H1 (cell line): ENCODE measurements at regions not wholly inside any gene's neighbourhood (a gene's known extent, or its start where the extent isn't known, plus 50 kb on each side); places are given as distances from the start of the nearest gene placed in this dataset.
"Not testable (repeated sequence)": the region's sequence is repeated elsewhere in the genome, so short reads cannot be mapped to it uniquely, and the experiment has no call there.

Source experiments
- CTCF ChIA-PET: fragments of 300-600 bp; sonication (Branson Sonifier 250); formaldehyde crosslinking; loops from one replicate; lab custom pipeline; 2021; ENCODE audit not compliant: partially characterized antibody; lab: Charles Lee
- POLR2A ChIA-PET: fragments of 300-600 bp; sonication (Branson Sonifier 250); formaldehyde crosslinking; loops from one replicate; lab custom pipeline; 2021; ENCODE audit warnings: inconsistent platforms; ENCODE audit not compliant: partially characterized antibody; lab: Charles Lee
- DNase-seq, 2 experiments: peaks; one replicate each; pipeline versions ENCODE4 v3.0.0 to v3.0.0-alpha.2; 2010 to 2022; ENCODE audit warnings: low spot score in 2 of 2, low read depth in 1 of 2, mixed read lengths in 1 of 2
- FAIRE-seq: peaks from 2 replicates; lab custom pipeline; 2011; peaks lifted over from hg19 to GRCh38; lab: Jason Lieb, UNC
- H2AFZ ChIP-seq: 2 replicates; pipeline ENCODE4 v1.8.1; 2012; ENCODE audit warnings: low read length, inconsistent platforms
- H2AK5ac ChIP-seq: 2 replicates; pipeline ENCODE4 v1.6.1; 2013; ENCODE audit warnings: low read depth, low read length
- H2BK120ac ChIP-seq: replicated peaks from 2 replicates; pipeline ENCODE3; 2013; ENCODE audit warnings: low read depth, low read length, inconsistent platforms
- H2BK12ac ChIP-seq: 2 replicates; pipeline ENCODE4 v1.6.1; 2013; ENCODE audit warnings: low read depth, low read length
- H2BK15ac ChIP-seq: 2 replicates; pipeline ENCODE4 v1.6.1; 2013; ENCODE audit warnings: low read length
- H2BK20ac ChIP-seq: 2 replicates; pipeline ENCODE4 v1.6.1; 2013; ENCODE audit warnings: low read length
- H2BK5ac ChIP-seq: 2 replicates; pipeline ENCODE4 v1.6.1; 2013; ENCODE audit warnings: low read depth, low read length
- H3K14ac ChIP-seq: 2 replicates; pipeline ENCODE4 v1.6.1; 2013; ENCODE audit warnings: inconsistent platforms; ENCODE audit not compliant: insufficient read length
- H3K18ac ChIP-seq: 2 replicates; pipeline ENCODE4 v1.6.1; 2013; ENCODE audit warnings: low read length; ENCODE audit errors: extremely low read depth
- H3K23ac ChIP-seq: 2 replicates; pipeline ENCODE4 v1.6.1; 2013; ENCODE audit warnings: inconsistent platforms; ENCODE audit not compliant: insufficient read length
- H3K23me2 ChIP-seq: 2 replicates; pipeline ENCODE4 v1.6.1; 2013; ENCODE audit warnings: low read depth, low read length
- H3K27ac ChIP-seq: 2 replicates; pipeline ENCODE4 v1.6.1; 2011; ENCODE audit warnings: low read depth, low read length, inconsistent platforms
- H3K27me3 ChIP-seq, 4 experiments: replicated peaks in 1 of 4; 1 replicate in 1 of 4; 2 replicates in 3 of 4; pipeline versions ENCODE4 v1.6.1 to v1.8.1; 2011 to 2013; ENCODE audit warnings: low read length in 3 of 4, mild to moderate bottlenecking in 3 of 4, inconsistent platforms in 2 of 4, mixed read lengths in 2 of 4, moderate library complexity in 1 of 4; ENCODE audit not compliant: control insufficient read depth in 3 of 4, insufficient read depth in 3 of 4; ENCODE audit errors: extremely low read depth in 1 of 4
- H3K36me3 ChIP-seq, 4 experiments: 2 replicates each; pipeline versions ENCODE4 v1.6.1 to v1.8.1; 2011 to 2013; ENCODE audit warnings: mild to moderate bottlenecking in 4 of 4, low read length in 3 of 4, moderate library complexity in 2 of 4, control low read depth in 1 of 4, inconsistent platforms in 1 of 4; ENCODE audit not compliant: insufficient read depth in 4 of 4, control insufficient read depth in 2 of 4
- H3K4ac ChIP-seq: replicated peaks from 2 replicates; pipeline ENCODE3; 2013; ENCODE audit warnings: low read length, low read depth, mixed read lengths, inconsistent platforms; ENCODE audit not compliant: insufficient read length
- H3K4me1 ChIP-seq, 4 experiments: replicated peaks in 1 of 4; 1 replicate in 1 of 4; 2 replicates in 3 of 4; pipeline versions ENCODE4 v1.6.1 to v1.8.1; 2011 to 2013; ENCODE audit warnings: low read length in 3 of 4, inconsistent platforms in 2 of 4, mixed read lengths in 1 of 4; ENCODE audit not compliant: insufficient read depth in 4 of 4, control insufficient read depth in 3 of 4
- H3K4me2 ChIP-seq, 2 experiments: 2 replicates each; pipeline versions ENCODE4 v1.6.1 to v1.8.1; 2011 to 2013; ENCODE audit warnings: low read depth in 2 of 2, low read length in 2 of 2, control low read depth in 1 of 2, inconsistent platforms in 1 of 2, mild to moderate bottlenecking in 1 of 2; ENCODE audit not compliant: insufficient read depth in 1 of 2
- H3K4me3 ChIP-seq, 4 experiments: fragments of 200-600, 300-600 bp in 1 of 4; sonication (generic), shearing (Covaris generic), sonication (Bioruptor Twin) in 1 of 4; 2 replicates each; pipeline versions ENCODE4 v1.5.1 to v1.8.1; 2011 to 2016; ENCODE audit warnings: low read length in 4 of 4, low read depth in 3 of 4, control low read depth in 2 of 4, inconsistent platforms in 2 of 4, mild to moderate bottlenecking in 2 of 4, mixed read lengths in 1 of 4, moderate library complexity in 1 of 4; ENCODE audit not compliant: insufficient read depth in 2 of 4; ENCODE audit errors: extremely low read depth in 1 of 4
- H3K56ac ChIP-seq: replicated peaks from 2 replicates; pipeline ENCODE3; 2013; ENCODE audit warnings: low read depth, mild to moderate bottlenecking, mixed read lengths, low read length, inconsistent platforms; ENCODE audit not compliant: insufficient read length
- H3K79me1 ChIP-seq: 2 replicates; pipeline ENCODE4 v1.6.1; 2013; ENCODE audit warnings: low read depth, low read length, control low read depth
- H3K79me2 ChIP-seq, 2 experiments: 2 replicates each; pipeline versions ENCODE4 v1.6.1 to v1.8.1; 2012 to 2013; ENCODE audit warnings: low read length in 2 of 2, mild to moderate bottlenecking in 2 of 2, inconsistent platforms in 1 of 2; ENCODE audit not compliant: insufficient read depth in 2 of 2, control insufficient read depth in 1 of 2
- H3K9ac ChIP-seq, 4 experiments: replicated peaks in 1 of 4; 1 replicate in 1 of 4; 2 replicates in 3 of 4; pipeline versions ENCODE4 v1.6.1 to v1.8.1; 2011 to 2013; ENCODE audit warnings: low read depth in 3 of 4, low read length in 3 of 4, control low read depth in 2 of 4, mild to moderate bottlenecking in 2 of 4, moderate library complexity in 2 of 4, inconsistent platforms in 1 of 4; ENCODE audit errors: extremely low read depth in 1 of 4
- H3K9me3 ChIP-seq, 2 experiments: 2 replicates each; pipeline versions ENCODE4 v1.6.1 to v1.8.1; 2012 to 2013; ENCODE audit warnings: mild to moderate bottlenecking in 2 of 2, moderate library complexity in 2 of 2, control low read depth in 1 of 2, inconsistent platforms in 1 of 2, low read depth in 1 of 2, low read length in 1 of 2, mixed read lengths in 1 of 2; ENCODE audit not compliant: insufficient read depth in 2 of 2
- H4K20me1 ChIP-seq, 2 experiments: replicated peaks in 1 of 2; 2 replicates each; pipeline versions ENCODE3 to v1.8.1; 2011 to 2013; ENCODE audit warnings: inconsistent platforms in 2 of 2, low read length in 2 of 2, mild to moderate bottlenecking in 1 of 2; ENCODE audit not compliant: insufficient read depth in 2 of 2, control insufficient read depth in 1 of 2
- H4K5ac ChIP-seq: 2 replicates; pipeline ENCODE4 v1.6.1; 2013; ENCODE audit warnings: low read length, low read depth, mixed read lengths, inconsistent platforms; ENCODE audit not compliant: insufficient read length
- H4K8ac ChIP-seq: 2 replicates; pipeline ENCODE4 v1.8.0; 2013; ENCODE audit warnings: mild to moderate bottlenecking, moderate library complexity, low read length, inconsistent platforms; ENCODE audit not compliant: insufficient read depth; ENCODE audit errors: extremely low read depth
- H4K91ac ChIP-seq: replicated peaks from 2 replicates; pipeline ENCODE3; 2013; ENCODE audit warnings: low read length, mixed read lengths, inconsistent platforms; ENCODE audit not compliant: insufficient read length
- GTF2F1 ChIP-seq: IDR thresholded peaks from 2 replicates; pipeline ENCODE4 v1.6.1; 2012; ENCODE audit warnings: low read depth, low read length, improper control_type of control experiment, borderline replicate concordance
- RAD21 ChIP-seq, 2 experiments: IDR thresholded peaks in 1 of 2; conservative IDR thresholded peaks in 1 of 2; 2 replicates each; pipeline ENCODE4 v1.6.1; 2011; ENCODE audit warnings: low read depth in 2 of 2, low read length in 2 of 2, improper control_type of control experiment in 1 of 2, inconsistent platforms in 1 of 2, mild to moderate bottlenecking in 1 of 2, moderate library complexity in 1 of 2
- WGBS, 2 experiments: shearing (Covaris generic) in 1 of 2; methylation state at CpG; one replicate each; pipeline versions ENCODE4 v1.1.6 to v1.1.7; 2013 to 2015; ENCODE audit warnings: low lambda C conversion rate in 2 of 2, mixed read lengths in 2 of 2, inconsistent platforms in 1 of 2, low coverage in 1 of 2, missing lambda C conversion rate in 1 of 2; ENCODE audit not compliant: insufficient replicate concordance in 2 of 2, insufficient coverage in 1 of 2, insufficient read length in 1 of 2; ENCODE audit errors: extremely low coverage in 1 of 2, missing lambda C conversion rate in 1 of 2; 5-methylcytosine and 5-hydroxymethylcytosine counted together

DNA sequence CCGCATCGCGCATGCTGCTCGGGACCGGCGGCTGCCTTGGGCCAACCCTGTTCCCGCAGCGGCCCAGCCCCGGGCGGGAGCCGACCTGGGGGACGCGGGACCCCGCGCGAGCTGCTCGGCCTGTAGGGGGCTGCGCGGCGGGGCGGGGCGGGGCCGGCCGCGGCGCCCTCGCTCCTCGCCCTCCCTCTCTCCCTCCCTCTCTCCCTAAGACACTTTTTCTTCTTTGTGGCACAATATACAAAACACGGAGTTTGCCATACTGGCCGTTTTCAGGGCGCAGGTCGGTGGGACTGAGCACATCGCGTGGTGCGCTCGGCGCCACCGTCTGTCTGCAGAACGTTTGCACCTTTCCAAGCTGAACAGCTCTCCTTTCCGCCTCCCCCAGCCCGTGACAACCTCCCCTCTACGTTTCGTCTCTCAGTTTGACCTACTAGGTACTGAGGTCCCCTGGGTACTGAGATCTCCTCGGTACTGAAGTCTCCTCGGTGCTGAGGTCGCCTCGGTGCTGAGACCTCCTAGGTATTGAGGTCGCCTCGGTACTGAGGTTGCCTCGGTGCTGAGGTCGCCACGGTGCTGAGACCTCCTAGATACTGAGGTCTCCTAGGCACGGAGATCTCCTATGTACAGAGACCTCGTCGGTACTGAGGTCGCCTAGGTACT, 261.1 kb upstream of the PLCXD1 start (continued):
- no peak for TF ChIP-seq RAD21 (IDR thresholded peaks at IDR 0.05 in 1 of 2, conservative IDR thresholded peaks at IDR 0.05 in 1 of 2; ENCODE audit: low read depth in 2 of 2, low read length in 2 of 2)
- TF ChIP-seq GTF2F1 = no peak

GRCh38 chrX:24139-24538, 257.0 kb upstream of the PLCXD1 start:
- H2BK120ac ChIP-seq, FAIRE-seq, H3K27ac ChIP-seq, H3K4me1 ChIP-seq, H3K4ac ChIP-seq, H3K23ac ChIP-seq, H4K91ac ChIP-seq, H2AK5ac ChIP-seq, H3K23me2 ChIP-seq, POLR2A ChIA-PET, H2BK20ac ChIP-seq, DNase-seq, H3K4me2 ChIP-seq, H3K56ac ChIP-seq, H2BK12ac ChIP-seq, H4K8ac ChIP-seq, H3K18ac ChIP-seq, H3K79me2 ChIP-seq, H3K9ac ChIP-seq, H3K4me3 ChIP-seq, H3K36me3 ChIP-seq, CTCF ChIA-PET, H3K27me3 ChIP-seq, H2BK5ac ChIP-seq, H3K9me3 ChIP-seq, H4K20me1 ChIP-seq, H4K5ac ChIP-seq, H3K79me1 ChIP-seq, H2AFZ ChIP-seq, H2BK15ac ChIP-seq, H3K14ac ChIP-seq: not testable (repeated sequence)
- WGBS, 2 experiments = no CpG with 5 or more reads among the region's 6 CpGs
